ENCODE measurements at regions not wholly inside any gene's neighbourhood (a gene's known extent, or its start where the extent isn't known, plus 50 kb on each side); places are given as distances from the start of the nearest gene placed in this dataset.
"Not testable (repeated sequence)": the region's sequence is repeated elsewhere in the genome, so short reads cannot be mapped to it uniquely, and the experiment has no call there.

DNA sequence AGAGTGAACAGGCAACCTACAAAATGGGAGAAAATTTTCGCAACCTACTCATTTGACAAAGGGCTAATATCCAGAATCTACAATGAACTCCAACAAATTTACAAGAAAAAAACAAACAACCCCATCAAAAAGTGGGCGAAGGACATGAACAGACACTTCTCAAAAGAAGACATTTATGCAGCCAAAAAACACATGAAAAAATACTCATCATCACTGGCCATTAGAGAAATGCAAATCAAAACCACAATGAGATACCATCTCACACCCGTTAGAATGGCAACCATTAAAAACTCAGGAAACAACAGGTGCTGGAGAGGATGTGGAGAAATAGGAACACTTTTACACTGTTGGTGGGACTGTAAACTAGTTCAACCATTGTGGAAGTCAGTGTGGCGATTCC is 117.0 kb upstream of the CTAGE1 start:
- TF ChIP-seq, protein P1, sequence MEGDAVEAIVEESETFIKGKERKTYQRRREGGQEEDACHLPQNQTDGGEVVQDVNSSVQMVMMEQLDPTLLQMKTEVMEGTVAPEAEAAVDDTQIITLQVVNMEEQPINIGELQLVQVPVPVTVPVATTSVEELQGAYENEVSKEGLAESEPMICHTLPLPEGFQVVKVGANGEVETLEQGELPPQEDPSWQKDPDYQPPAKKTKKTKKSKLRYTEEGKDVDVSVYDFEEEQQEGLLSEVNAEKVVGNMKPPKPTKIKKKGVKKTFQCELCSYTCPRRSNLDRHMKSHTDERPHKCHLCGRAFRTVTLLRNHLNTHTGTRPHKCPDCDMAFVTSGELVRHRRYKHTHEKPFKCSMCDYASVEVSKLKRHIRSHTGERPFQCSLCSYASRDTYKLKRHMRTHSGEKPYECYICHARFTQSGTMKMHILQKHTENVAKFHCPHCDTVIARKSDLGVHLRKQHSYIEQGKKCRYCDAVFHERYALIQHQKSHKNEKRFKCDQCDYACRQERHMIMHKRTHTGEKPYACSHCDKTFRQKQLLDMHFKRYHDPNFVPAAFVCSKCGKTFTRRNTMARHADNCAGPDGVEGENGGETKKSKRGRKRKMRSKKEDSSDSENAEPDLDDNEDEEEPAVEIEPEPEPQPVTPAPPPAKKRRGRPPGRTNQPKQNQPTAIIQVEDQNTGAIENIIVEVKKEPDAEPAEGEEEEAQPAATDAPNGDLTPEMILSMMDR (conservative IDR thresholded peaks at IDR 0.05; ENCODE audit: low read depth, low read length), result not testable (repeated sequence)
- TF ChIP-seq EZH2 (IDR thresholded peaks at IDR 0.05; ENCODE audit: borderline replicate concordance, low read depth, low read length, poor library complexity, severe bottlenecking), result not testable (repeated sequence)
